ENCODE measurements at regions not wholly inside any gene's neighbourhood (a gene's known extent, or its start where the extent isn't known, plus 50 kb on each side); places are given as distances from the start of the nearest gene placed in this dataset.

DNA sequence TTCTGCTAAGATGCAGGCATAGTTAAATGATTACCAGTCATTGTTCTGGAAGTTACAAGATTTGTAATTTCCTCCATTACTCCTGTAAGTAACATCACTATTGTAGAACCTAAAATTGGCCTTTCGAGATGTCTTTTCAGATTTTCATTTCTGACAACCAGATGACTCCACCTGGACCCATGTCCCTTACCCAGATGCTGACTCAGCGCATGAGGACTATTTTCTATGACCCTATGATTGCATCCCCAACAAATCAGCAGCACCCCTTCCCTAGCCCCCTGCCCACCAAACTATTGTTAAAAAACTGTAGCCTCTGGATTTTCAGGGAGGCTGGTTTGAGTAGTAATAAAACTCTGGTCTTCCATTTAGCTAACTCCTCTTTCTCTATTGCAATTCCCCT lies 55.2 kb upstream of the RCBTB2 start:
- Histone ChIP-seq H2BK5ac (ENCODE audit: low read depth, low read length, poor library complexity, severe bottlenecking) (no peak overlapping the region), H2BK15ac (ENCODE audit: low read depth, low read length) (no peak overlapping the region), H3K9me3 (ENCODE audit: control insufficient read depth, insufficient read depth, low read length) (peaks cover 3% of the 10 kb centered on the region; the same call in 1 of the 2 replicates), H3K79me1 (ENCODE audit: low read depth in 1 of 2, low read length in 2 of 2) (no peaks in the 10 kb centered on the region), H4K91ac (ENCODE audit: insufficient read depth, low read depth, low read length) (no peak overlapping the region), H3K4ac (ENCODE audit: low read depth, low read length) (no peak overlapping the region), H3K18ac (ENCODE audit: low read depth, low read length) (no peak overlapping the region), H3K14ac (replicated peaks; ENCODE audit: low read depth, low read length) (no peak overlapping the region), H3K27me3 (ENCODE audit: control insufficient read depth, insufficient read depth, low read length) (peaks cover 3% of the 10 kb centered on the region), H3K4me2 (ENCODE audit: low read depth, low read length) (no peak overlapping the region), H3K9me1 (ENCODE audit: insufficient read depth, low read length) (no peaks in the 10 kb centered on the region), H3K36me3 (ENCODE audit: control insufficient read depth, insufficient read depth, low read length) (no peaks in the 10 kb centered on the region), H2BK120ac (ENCODE audit: low read depth, low read length) (no peak overlapping the region), H2AFZ (replicated peaks; ENCODE audit: low read length, poor library complexity) (no peak overlapping the region), H2AK5ac (ENCODE audit: low read depth, low read length) (no peak overlapping the region), H3K27ac (ENCODE audit: insufficient read depth, low read length) (no peak overlapping the region), H3K9ac (ENCODE audit: low read depth, low read length) (no peak overlapping the region), H2AK9ac (replicated peaks; ENCODE audit: low read depth, low read length, poor library complexity) (no peak overlapping the region), H4K20me1 (ENCODE audit: insufficient read depth, low read length) (no peaks in the 10 kb centered on the region), H3K4me3 (ENCODE audit: insufficient read depth, low read depth, low read length) (no peak overlapping the region), H4K5ac (ENCODE audit: low read depth, low read length) (no peak overlapping the region), H3K56ac (ENCODE audit: extremely low read depth, insufficient read depth, low read length) (no peak overlapping the region), H2BK20ac (ENCODE audit: low read depth, low read length) (no peak overlapping the region), H3K4me1 (ENCODE audit: control insufficient read depth, insufficient read depth, low read length) (no peaks in the 10 kb centered on the region), H4K8ac (ENCODE audit: low read depth in 2 of 2, low read length in 2 of 2) (no peak overlapping the region), H3K23ac (ENCODE audit: low read depth, low read length) (no peak overlapping the region)
- TF ChIP-seq MAFK (IDR thresholded peaks at IDR 0.05; ENCODE audit: low read depth, low read length), result peak; percentile 84
- TF ChIP-seq RFX5 (IDR thresholded peaks at IDR 0.05; ENCODE audit: low read depth, low read length), result no peak
- dilution Hi-C loops (cut with HindIII; ENCODE audit: low sequenced_read_pairs, unreplicated experiment) (no loop called here), in situ Hi-C loops (cut with MboI; ENCODE audit: low sequenced_read_pairs) (no loop called here), intact Hi-C loops (cut with micrococcal nuclease) (no loop called here)
- WGBS, 2 experiments (ENCODE audit: extremely low coverage in 2 of 2, insufficient read length in 1 of 2), result 100% methylated on average over 1 of the region's 2 CpGs; no CpG with 5 or more reads in 1 of the 2 experiments
- BruUV-seq (replicated peaks), result no TSS peak
- ChIA-PET CTCF (no interaction called here), POLR2A (ENCODE audit: unreplicated experiment) (no interaction called here)
- ATAC-seq (ENCODE audit: low read depth) (no peak), DNase-seq (no peak)
